Osteoblast (primary cell): ENCODE measurements at regions not wholly inside any gene's neighbourhood (a gene's known extent, or its start where the extent isn't known, plus 50 kb on each side); places are given as distances from the start of the nearest gene placed in this dataset.
"Not testable (repeated sequence)": the region's sequence is repeated elsewhere in the genome, so short reads cannot be mapped to it uniquely, and the experiment has no call there.

Experiments used
- DNase-seq: peaks from one replicate; pipeline ENCODE4 v3.0.0; 2011; ENCODE audit warnings: low spot score, mixed read lengths; ENCODE audit not compliant: insufficient read length; ENCODE audit errors: missing footprints
- H2AFZ ChIP-seq: 2 replicates; pipeline ENCODE4 v1.6.0; 2011; ENCODE audit warnings: mild to moderate bottlenecking, low read length
- H3K27ac ChIP-seq: 2 replicates; pipeline ENCODE4 v1.5.1; 2011; ENCODE audit warnings: mild to moderate bottlenecking, low read depth, low read length, moderate library complexity
- H3K27me3 ChIP-seq: 2 replicates; pipeline ENCODE4 v1.6.0; 2012; ENCODE audit warnings: mild to moderate bottlenecking, control low read depth, inconsistent platforms, low read length, moderate library complexity; ENCODE audit not compliant: insufficient read depth
- H3K36me3 ChIP-seq: 2 replicates; pipeline ENCODE4 v1.5.1; 2011; ENCODE audit warnings: mild to moderate bottlenecking, low read length, control low read depth, moderate library complexity; ENCODE audit not compliant: insufficient read depth
- H3K4me1 ChIP-seq: 2 replicates; pipeline ENCODE4 v1.5.1; 2011; ENCODE audit warnings: mild to moderate bottlenecking, low read length, control low read depth, moderate library complexity; ENCODE audit not compliant: insufficient read depth
- H3K4me2 ChIP-seq: 2 replicates; pipeline ENCODE4 v1.6.0; 2011; ENCODE audit warnings: mild to moderate bottlenecking, low read length; ENCODE audit not compliant: insufficient read depth
- H3K4me3 ChIP-seq: fragments of 200-600 bp; sonication (generic); 3 replicates; pipeline ENCODE4 v1.5.1; 2012; ENCODE audit warnings: mild to moderate bottlenecking, low read length, inconsistent platforms; ENCODE audit not compliant: insufficient read depth
- H3K79me2 ChIP-seq: 2 replicates; pipeline ENCODE4 v1.6.0; 2012; ENCODE audit warnings: mild to moderate bottlenecking, low read length, control low read depth, inconsistent platforms; ENCODE audit not compliant: insufficient read depth
- H3K9me3 ChIP-seq: 2 replicates; pipeline ENCODE4 v1.5.1; 2011; ENCODE audit warnings: low read depth, low read length, control low read depth
- H4K20me1 ChIP-seq: 2 replicates; pipeline ENCODE4 v1.6.0; 2012; ENCODE audit warnings: mild to moderate bottlenecking, low read length, control low read depth; ENCODE audit not compliant: insufficient read depth
- CTCF ChIP-seq: IDR thresholded peaks from 2 replicates; pipeline ENCODE4 v1.5.1; 2011; ENCODE audit warnings: mild to moderate bottlenecking, low read depth, low read length, moderate library complexity; ENCODE audit errors: extremely low read depth

GRCh38 chr5:117533792-117534191 lies 959.2 kb upstream of the SEMA6A start:
- Histone ChIP-seq H3K4me3 (no peak overlapping the region), H3K9me3 (no peaks in the 10 kb centered on the region), H3K4me1 (no peaks in the 10 kb centered on the region), H3K27me3 (no peaks in the 10 kb centered on the region), H3K4me2 (no peak overlapping the region), H3K79me2 (no peaks in the 10 kb centered on the region), H3K36me3 (no peaks in the 10 kb centered on the region), H3K27ac (no peak overlapping the region), H4K20me1 (no peaks in the 10 kb centered on the region), H2AFZ (no peak overlapping the region)
- no peak for DNase-seq
- no peak for TF ChIP-seq CTCF

- H3K9me3 ChIP-seq, H3K36me3 ChIP-seq, H3K4me3 ChIP-seq, H4K20me1 ChIP-seq, H3K27me3 ChIP-seq, H3K27ac ChIP-seq, H2AFZ ChIP-seq, DNase-seq, H3K4me2 ChIP-seq, H3K79me2 ChIP-seq, H3K4me1 ChIP-seq: not testable (repeated sequence)
These were observed 958.5 kb upstream of the SEMA6A start for GRCh38 chr5:117533051-117533670.

GRCh38 chr5:117519957-117520500 lies 945.4 kb upstream of the SEMA6A start:
- Histone ChIP-seq H3K9me3 (peaks cover 7% of the 10 kb centered on the region), H2AFZ (no peak overlapping the region), H3K36me3 (no peaks in the 10 kb centered on the region), H3K27ac (no peak overlapping the region), H3K4me3 (no peak overlapping the region), H3K79me2 (no peaks in the 10 kb centered on the region), H4K20me1 (no peaks in the 10 kb centered on the region), H3K4me1 (no peaks in the 10 kb centered on the region), H3K4me2 (no peak overlapping the region), H3K27me3 (no peaks in the 10 kb centered on the region)
- DNase-seq: no peak
- no peak for TF ChIP-seq CTCF

- H3K4me3 ChIP-seq: no peak overlapping the region
- no peak overlapping the region for H3K27ac ChIP-seq
- H3K9me3 ChIP-seq: no peaks in the 10 kb centered on the region
- no peaks in the 10 kb centered on the region for H3K27me3 ChIP-seq
- no peak overlapping the region for H3K4me2 ChIP-seq
- no peaks in the 10 kb centered on the region for H3K4me1 ChIP-seq
- H2AFZ ChIP-seq: no peak overlapping the region
- no peak for DNase-seq
- H4K20me1 ChIP-seq: no peaks in the 10 kb centered on the region
- no peaks in the 10 kb centered on the region for H3K36me3 ChIP-seq
- no peaks in the 10 kb centered on the region for H3K79me2 ChIP-seq
- TF ChIP-seq CTCF: no peak
These were observed 929.7 kb upstream of the SEMA6A start for GRCh38 chr5:117504305-117504704.
